ENCODE measurements at regions not wholly inside any gene's neighbourhood (a gene's known extent, or its start where the extent isn't known, plus 50 kb on each side); places are given as distances from the start of the nearest gene placed in this dataset.

- TF ChIP-seq POLR2A (IDR thresholded peaks at IDR 0.05; ENCODE audit: low read depth): no peak
- no peak for TF ChIP-seq POLR2AphosphoS5 (IDR thresholded peaks at IDR 0.05)
- TF ChIP-seq, protein P1, sequence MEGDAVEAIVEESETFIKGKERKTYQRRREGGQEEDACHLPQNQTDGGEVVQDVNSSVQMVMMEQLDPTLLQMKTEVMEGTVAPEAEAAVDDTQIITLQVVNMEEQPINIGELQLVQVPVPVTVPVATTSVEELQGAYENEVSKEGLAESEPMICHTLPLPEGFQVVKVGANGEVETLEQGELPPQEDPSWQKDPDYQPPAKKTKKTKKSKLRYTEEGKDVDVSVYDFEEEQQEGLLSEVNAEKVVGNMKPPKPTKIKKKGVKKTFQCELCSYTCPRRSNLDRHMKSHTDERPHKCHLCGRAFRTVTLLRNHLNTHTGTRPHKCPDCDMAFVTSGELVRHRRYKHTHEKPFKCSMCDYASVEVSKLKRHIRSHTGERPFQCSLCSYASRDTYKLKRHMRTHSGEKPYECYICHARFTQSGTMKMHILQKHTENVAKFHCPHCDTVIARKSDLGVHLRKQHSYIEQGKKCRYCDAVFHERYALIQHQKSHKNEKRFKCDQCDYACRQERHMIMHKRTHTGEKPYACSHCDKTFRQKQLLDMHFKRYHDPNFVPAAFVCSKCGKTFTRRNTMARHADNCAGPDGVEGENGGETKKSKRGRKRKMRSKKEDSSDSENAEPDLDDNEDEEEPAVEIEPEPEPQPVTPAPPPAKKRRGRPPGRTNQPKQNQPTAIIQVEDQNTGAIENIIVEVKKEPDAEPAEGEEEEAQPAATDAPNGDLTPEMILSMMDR (IDR thresholded peaks at IDR 0.05): no peak
Measured at GRCh38 chr3:40723083-40723660, 198.4 kb downstream of the ZNF621 start.
